EL (cell line): ENCODE measurements at regions not wholly inside any gene's neighbourhood (a gene's known extent, or its start where the extent isn't known, plus 50 kb on each side); places are given as distances from the start of the nearest gene placed in this dataset.
"Not testable (repeated sequence)": the region's sequence is repeated elsewhere in the genome, so short reads cannot be mapped to it uniquely, and the experiment has no call there.

Source experiments
- DNase-seq: peaks from one replicate; pipeline ENCODE4 v3.0.0-alpha.2; 2016

DNA sequence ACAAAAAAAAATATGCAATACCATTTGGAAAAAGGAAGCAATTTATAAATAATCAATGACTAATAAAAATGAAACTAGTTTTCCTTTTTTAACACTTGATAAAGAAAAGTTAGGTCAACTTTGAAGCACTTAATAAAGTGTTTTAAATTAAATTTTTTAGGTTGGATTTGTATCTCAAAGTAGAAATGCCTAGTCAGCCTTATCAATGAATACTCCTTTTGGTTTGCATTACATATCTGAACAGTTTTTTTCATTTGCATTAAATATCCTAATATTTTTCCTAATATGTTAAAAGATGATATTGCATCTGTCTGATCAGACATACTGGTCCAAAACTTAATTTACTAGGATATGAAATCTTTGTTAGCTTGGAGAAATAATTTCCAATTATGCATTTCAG lies 155.8 kb upstream of the ZFP42 start:
- DNase-seq: no peak

DNA sequence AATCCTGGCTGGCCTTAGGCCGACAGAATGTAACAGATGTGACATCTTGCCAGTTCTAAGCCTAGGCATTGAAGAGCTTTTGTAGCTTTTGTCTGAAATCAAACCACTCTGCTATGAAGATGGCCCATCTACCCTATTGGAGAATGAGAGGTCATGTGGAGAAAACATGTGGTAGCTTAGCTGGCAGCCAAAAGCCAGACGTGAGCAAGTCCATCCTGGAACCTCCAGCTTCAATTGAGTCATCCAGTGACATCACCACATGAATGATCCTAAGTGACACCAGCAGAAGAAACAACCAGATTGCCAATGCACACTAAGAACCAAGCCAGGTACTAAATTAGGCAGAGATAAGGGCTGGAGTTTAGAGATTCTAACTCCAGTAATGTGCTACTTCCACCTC lies 154.8 kb upstream of the ZFP42 start:
- DNase-seq: peak; percentile 11

DNA sequence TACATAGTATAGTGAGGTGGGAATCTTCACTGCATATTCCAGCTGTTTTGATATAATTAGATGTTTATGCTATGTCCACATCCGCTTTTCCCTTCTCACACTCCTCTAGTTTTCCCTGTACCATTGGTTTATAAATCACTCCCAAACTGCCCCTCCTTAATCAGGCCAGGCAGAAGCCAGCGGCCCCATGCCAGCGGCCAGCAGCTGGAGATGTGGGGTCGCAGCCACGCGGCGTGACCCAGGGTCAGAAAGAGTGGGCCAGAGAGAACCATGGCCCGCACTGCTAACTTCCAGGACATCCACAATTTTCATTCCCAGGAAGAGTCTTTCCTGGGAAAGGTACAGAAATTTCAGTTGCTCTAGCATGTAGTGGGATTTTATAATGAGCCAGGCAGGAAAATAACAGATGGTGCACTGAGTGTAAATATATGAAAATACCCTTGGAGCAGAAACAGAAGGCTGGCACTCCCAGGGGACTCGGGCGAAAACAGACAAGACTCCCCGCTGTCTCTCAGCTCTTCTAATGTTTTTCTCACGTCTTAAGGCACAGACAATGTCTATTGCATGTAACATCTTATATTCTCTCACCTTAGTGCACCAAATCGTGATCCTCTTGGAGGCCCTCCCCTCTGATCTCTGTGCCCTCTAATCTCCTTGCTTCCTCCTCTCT lies 145.9 kb upstream of the ZFP42 start:
- DNase-seq: no peak

DNA sequence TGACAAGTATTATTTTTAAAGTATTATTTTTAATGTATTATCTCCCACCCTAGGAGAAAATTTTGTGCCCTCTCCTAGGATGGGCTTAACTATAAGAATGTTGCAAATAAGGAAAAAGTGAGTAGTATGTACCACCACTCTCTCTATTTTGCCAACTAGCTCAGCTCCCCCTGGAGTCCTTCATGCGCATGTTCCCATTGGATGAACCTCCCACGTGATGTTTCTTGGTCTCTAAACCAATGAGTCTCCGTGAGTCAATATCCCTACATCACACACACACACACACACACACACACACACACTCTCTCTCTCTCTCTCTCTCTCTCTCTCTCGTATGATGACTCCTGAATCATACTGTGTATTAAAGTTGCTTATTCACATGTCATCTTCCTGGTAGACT lies 129.7 kb upstream of the ZFP42 start:
- no peak for DNase-seq

DNA sequence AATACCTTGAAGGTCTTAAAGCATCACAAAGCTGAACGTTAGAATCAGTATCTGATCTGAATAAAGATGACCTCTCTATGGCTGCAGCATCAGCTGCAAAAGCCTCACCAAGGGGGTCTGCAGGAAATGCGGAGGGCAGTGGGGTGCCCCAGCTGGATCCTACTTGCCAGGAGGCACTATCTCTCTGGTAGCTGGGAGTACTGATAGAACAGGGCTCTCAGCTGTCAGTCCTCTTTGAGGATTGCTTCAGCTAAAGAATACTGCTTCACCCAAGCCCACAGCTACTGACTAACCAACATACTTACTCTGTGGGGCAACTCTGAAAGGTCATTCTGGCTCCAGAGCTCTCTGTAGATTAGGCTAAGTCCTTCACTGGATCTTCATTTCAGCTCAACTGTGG lies 112.5 kb upstream of the ZFP42 start:
- no peak for DNase-seq

DNA sequence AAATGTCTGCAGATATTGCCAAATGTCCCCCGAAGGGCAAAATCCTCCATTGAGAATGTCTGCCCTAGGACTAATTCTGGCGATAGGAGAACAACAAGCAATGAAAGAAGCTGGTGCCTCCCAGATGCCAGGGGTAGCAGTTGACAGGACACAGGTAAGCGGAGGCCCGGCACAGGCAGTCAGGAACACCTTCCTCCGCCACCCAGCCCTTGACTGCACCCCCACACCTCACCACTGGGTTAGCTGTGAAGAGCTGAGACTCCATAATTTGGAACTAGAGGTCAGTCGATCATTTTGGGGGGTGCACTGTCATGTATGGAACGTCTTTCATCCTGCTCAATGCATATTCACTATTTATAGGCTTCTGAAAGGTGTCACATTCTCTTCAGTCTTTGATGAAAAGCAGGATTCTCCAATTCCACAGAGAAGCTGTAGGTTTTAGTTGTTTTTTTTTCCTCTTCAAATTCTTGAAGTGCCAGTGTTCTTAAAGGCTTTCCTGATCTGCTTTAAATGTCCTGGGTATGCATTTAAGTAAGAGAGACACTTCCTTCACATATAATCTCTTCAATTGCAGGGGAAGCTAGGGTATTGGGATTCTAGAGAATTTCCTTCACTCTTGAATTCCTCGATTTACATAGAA lies 111.6 kb upstream of the ZFP42 start:
- DNase-seq: no peak

DNA sequence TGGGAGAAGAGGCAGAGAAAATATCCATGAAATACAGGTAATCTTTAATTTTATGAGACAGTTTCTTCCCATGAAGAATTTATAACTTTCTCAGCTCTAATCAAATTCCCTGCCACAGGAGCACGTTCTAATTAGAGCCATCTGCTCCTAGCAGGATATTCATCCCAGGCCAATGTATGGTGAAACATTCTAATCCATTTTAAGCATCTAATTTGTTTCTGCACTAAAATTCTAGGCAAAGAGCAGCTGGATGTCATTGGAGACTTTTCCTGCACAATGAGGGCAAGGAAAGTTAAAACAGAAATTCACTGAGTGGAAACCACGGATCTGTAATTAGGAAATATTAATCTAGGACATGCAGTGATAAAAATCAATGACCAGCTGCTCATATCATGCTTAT lies 107.7 kb upstream of the ZFP42 start:
- no peak for DNase-seq

DNA sequence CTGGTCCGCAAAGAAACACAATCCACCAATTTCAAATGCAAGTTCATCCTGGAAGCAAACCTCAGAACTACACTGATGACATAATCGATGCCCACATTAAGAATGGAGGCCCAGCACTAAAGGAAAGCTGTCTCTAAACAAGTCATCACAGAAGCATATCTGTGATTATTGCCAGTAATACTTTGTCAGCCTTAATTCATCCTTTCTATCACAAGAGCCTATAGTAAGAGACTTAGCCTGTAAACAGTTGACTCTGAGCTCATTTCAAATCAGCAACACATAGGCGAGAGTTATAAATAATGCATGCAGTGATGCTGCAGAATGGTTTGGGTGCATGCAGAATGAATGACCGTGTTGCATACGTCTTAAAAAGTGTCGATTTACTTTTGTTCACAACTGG lies 105.9 kb upstream of the ZFP42 start:
- no peak for DNase-seq

DNA sequence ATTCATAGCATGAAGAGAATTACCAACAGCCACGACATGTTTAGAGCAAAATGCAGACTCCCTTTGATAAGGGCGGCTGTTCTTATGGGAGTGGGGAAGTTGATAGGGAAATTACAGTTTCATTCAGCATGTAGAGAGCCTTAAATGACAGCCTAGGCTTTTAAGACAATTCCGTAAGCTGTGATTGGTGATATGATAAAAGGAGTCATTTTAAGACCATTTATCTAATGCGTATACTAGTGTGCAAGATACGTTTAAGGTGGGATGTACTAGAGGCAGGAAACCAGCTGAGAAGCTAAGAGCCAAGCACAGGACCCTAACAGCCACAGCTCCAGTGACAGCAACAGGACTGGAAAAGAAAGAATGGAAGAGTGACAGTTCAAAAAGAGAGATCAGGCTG lies 102.2 kb upstream of the ZFP42 start:
- no peak for DNase-seq

DNA sequence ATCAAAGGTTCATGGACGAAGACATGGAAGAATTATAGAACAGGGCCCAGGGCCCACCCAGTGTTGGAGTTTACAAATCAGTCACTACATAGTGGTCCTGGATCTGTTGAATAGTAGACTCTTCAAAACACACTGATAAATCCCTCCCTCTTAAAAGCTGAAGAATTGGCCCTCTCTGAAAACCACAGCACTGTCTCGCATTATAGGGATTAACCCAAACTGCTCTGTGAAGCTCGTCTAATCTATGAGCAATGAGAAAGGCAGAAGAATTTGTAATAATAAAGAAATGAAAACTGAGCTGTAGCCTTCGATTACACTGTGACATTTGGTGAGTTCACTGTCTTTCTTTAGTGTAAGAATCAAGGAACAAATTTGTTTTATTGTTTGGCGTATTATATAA lies 92.5 kb upstream of the ZFP42 start:
- no peak for DNase-seq

DNA sequence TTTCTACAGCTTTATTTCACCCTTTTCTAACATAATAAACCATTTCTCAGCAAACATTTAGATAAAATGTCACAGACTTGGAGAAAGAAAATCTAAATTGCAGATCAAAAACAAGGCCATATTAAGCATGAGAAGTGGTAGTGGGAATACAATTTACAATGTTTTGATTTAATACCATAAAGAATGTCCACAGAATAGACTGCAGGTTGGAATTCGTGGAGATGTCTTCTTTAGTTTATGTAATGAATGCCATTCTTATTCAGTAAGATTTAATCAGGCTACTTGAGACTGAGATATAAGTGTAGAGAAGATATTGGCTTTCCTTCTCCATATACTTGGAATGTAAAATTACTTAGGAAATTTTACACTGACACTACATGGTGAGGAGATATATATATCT lies 91.9 kb upstream of the ZFP42 start:
- peak; percentile 13 for DNase-seq

DNA sequence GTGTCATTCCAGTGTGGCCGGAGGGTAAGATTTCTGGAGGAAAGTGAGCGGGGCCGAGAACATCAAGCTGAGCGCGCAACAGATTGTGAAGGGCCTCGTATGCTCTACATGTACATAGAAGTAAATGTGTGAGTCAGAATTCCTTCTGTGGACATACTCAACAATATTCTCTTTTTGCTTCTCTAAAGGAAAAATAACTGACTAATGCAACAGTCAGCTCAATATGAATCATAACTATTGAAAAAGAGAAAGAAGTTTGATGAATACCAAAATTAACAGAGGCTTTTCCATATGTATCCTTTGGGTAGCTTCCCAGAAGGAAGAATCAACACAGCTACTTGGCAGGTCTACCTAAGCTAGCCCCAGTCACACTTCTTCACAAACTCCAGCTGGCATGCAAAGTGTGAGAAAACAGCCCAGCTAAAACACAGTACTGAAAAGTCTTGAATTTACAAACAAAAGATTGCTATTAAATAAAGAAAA lies 87.5 kb upstream of the ZFP42 start:
- peak; percentile 67 for DNase-seq

DNA sequence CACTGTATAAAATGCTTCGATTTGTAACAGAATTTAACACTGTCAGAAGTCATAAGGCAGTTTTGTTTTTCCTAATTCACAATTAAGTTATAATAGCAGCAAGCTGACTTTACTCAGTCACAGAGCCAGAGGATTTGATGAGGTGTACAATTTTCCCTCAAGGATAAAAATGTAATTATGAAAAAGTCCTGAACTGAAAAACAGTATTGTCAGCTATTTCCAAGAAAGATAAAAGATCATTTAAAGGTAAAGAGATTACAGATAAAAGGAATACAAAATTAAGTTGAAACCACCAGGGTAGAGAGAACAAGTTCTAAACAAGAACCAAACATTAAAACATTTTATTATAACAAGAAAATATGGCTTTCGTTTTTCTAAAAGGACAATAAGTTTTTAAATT lies 86.8 kb upstream of the ZFP42 start:
- no peak for DNase-seq

DNA sequence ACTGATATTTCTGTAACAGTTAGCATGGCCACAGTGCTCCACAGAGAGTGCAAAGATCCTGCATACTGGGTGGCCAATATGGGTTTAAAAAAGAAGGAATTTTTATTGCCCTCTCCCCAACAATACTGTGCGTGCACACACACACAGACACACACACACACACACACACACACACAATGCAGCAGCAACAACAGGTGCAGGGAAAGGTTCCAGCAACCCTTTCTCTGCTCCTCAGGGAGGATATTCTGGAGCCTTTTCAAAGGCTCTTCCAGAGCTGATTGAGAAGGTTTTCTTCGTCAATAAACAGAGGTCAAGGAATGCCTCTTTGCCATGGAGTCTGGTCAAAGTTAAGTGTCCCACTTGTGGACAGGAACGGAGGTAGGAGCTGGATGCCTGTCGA lies 84.8 kb upstream of the ZFP42 start:
- DNase-seq: no peak

DNA sequence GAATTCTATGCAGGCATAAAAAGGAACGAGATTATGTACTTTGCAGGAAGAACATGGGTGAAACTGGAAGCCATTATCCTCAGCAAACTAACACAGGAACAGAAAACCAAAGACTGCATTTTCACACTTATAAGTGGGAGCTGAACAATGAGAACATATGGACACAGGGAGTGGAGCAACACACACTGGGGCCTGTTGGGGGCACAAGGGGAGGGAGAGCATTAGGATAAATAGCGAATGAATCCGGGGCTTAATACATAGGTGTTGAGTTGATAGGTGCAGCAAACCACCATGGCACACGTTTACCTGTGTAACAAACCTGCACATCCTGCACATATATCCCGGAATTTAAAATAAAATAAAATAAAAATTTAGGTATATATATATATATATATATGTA lies 80.2 kb upstream of the ZFP42 start:
- DNase-seq: not testable (repeated sequence)

DNA sequence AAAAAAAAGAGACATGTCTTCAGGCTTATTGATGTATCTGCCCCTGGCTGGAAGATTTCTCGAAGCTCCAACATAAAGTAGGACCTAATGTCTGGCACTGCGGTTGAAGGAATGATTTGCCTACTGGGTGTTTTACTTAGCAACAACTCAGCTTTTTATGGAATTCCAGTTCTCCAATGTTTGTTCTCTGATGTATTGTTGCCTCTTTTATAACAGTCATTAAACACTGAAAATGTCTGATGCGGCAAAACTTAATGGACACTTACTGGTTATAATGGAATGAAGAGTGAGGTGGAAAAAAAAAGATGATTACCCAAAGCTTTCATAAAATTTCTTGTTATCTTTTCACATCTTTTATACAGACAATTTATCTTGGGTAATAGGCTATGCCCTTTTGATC lies 75.6 kb upstream of the ZFP42 start:
- DNase-seq: no peak

DNA sequence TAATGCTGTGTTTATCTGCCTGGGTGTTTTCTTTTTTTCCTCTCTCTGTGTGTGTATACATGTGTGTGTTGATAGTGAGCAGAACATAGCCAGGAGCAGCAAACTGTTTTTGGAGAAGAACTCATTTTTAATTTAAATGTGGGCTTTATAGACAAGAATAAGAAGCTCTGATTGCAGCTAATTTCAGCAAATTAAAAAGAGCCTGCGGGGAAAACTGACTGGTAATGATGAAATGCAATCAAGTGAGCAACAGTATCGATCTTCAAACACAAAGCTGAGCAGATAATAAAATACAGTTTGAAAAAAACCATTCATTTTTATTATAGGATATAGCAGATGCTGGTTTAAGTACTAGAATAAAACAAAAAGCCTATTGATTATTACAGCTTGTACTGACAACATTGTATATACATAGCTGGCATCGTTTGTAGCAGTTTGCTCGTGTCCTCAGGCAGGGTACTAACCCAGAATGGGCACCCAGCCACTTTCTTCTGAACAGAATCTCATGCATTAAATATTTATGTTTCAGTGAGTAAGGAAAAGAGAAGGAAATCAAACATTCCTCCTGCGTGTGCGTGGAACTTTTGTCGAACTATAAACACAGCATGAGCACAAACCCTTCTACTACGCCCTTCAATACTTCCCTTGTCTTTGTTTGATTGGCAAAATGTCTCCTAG lies 73.5 kb upstream of the ZFP42 start:
- no peak for DNase-seq

DNA sequence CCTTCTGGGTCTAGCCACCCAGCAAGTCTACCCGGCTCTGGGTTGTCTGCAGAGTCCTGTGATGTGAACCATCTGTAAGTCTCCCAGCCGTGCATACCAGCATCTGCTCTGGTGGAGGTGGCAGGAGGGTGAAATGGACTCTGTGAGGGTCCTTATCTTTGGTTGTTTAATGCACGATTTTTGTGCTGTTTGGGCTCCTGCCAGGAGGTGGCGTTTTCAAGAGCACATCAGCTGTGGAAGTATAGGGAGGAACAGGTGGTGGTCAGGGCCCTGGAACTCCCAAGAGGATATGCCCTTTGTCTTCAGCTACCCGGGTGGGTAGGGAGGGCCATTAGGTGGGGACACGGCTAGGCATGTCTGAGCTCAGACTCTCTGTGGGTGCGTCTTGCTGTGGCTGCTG lies 66.5 kb upstream of the ZFP42 start:
- no peak for DNase-seq

DNA sequence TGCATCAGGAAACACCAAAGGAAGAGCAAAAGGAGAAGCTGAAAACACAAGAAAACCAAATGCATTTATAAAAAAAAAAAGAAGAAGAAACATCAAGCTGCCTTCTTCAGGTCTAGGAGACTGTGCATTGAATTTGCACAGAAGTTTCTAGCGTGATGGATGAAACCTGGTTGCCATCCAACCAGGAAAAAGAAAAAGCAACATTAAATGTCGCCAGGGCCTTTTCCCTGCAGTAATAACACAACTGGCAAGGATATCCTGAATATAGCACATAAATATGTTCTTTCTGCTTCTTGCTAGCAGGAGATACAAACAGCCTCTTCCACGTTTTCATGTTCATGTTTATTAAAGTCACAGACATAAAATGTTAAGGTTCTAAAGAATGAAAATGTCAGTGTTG lies 60.8 kb upstream of the ZFP42 start:
- no peak for DNase-seq

DNA sequence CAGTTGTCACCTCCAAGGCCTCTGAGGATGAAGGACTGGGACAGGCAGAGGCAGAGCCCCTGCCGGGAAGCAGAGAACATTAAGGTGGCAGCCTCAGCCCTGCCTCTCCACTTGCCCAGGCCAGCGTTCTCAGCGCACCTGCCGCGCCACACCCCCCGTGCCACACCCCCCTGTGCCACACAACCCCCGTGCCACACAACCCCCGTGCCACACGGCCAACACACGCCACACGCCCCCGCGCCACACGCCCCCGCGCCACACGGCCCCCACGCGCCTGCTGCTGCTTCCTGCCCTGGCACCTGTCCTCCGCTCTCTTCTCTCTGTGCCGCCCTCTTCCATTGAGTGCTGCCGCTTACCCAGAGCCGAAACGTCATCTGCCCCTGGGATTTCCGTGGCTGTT lies 58.0 kb upstream of the ZFP42 start:
- DNase-seq: no peak

DNA sequence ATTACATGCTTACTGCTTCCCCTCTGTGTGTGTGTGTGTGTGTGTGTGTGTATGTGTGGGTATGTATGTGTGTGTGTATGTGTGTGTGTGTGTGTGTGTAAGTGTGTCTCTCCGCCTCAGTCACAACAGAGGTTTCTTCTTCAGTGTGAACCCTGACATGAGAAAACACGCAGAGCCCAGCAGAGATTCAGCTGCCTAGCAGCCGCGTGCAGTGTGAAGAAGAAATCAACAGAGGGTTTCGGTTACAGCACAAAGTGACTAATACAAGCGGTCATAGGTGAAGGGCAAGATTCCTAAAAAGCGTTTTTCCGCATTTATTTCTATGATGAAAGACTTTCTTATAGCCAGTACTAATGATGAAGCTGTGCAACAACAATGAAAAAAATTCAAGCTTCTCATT lies 55.3 kb upstream of the ZFP42 start:
- no peak for DNase-seq

DNA sequence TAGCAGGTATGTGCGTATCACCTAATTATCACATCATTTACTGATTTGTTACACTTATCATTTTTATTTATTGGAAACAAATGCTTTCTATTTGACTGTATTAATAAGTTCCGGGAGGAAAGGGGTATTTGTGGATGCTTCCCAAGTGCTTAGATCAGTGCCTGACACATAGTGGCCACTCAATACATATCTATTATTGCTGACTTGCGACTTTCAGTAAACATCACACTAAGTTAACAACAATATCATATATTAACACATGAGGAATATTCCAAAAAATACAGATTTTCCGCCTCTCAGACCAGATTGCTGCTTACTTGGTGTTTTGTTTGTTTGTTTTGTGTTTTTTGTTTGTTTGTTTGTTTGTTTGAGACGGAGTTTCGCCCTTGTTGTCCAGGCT lies 52.6 kb upstream of the ZFP42 start:
- DNase-seq: no peak

DNA sequence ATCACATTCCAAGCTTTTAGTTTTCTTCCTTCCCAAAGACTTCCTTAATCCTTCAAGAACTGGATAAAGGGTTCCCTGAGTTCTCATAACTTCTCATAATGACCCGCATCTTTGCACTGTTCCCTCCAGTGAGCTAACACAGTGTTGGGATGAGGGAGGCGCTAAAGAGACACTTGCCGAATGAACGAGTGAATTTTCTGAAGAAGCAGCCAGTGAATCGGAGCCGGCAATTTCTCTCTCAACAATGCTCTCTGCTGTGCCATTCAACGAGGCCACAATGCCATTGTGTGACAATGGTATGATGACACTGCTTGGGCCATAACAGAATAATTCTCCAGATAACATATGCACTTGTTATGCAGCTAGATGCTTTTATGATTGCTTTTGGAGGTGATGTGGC lies 51.4 kb upstream of the ZFP42 start:
- no peak for DNase-seq
